Fibroblast of peridontal ligament (primary cell): ENCODE measurements at regions not wholly inside any gene's neighbourhood (a gene's known extent, or its start where the extent isn't known, plus 50 kb on each side); places are given as distances from the start of the nearest gene placed in this dataset.
"Not testable (repeated sequence)": the region's sequence is repeated elsewhere in the genome, so short reads cannot be mapped to it uniquely, and the experiment has no call there.

Experiments
- DNase-seq: peaks from one replicate; pipeline ENCODE4 v3.0.0-alpha.2; 2010; ENCODE audit errors: extremely low read depth

DNA sequence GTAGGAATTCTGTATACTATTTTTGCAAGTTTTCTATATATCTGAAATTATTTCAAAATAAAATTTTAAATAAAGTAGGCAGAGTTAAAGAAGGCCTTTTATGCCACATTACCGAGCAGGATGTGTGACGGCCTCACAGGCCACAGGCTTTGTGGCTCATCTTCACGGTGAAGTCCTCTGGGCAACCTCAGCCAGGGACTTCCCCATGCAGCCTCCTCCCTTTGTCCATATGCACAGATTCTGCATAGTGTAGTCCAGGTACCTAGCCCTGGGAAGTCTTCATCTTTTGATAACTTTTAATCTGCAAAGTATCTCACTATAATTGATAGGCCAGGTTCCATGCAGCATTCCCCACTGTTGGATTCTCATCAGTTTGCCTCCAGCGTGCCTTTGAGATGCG, 62.8 kb downstream of the ARHGAP11B start:
- not testable (repeated sequence) for DNase-seq

DNA sequence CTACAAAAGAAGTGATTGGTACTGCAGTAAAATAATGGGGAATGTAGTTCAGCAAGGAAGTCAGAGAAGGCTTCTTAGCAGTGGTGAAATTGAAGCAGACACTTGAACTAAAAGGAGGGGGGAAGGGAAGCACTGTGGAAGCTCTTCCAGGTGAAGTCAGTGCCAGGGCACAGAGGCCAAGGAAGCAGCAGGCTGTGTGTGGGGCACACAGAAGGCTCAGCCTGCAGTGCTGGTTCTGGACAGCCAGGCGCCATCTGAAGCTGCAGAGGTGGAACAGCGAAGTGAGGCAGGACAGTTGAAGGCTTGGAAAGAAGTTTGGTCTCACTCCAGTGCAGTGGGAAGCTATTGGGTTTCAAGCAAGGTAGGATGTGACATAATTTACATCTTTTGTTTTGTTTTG, 64.2 kb downstream of the ARHGAP11B start:
- not testable (repeated sequence) for DNase-seq

DNA sequence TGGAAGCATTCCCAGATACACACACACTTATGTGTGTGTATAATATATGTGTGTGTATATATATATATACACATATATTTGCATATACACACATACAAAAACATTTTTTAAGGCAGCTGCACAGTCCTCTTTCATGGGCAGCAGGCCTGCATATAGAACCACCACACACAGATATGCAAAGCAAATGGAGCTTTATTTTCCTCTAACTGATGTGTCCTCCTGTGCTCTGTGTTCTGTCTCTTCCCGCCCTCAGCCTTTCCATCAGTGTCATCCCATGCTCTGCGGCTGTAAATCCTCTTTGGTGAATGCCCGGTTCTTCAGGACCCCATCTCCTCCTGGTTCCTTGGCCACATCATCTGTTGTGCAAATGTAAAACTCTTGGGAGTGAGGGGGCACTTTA, 69.9 kb downstream of the ARHGAP11B start:
- DNase-seq = not testable (repeated sequence)

DNA sequence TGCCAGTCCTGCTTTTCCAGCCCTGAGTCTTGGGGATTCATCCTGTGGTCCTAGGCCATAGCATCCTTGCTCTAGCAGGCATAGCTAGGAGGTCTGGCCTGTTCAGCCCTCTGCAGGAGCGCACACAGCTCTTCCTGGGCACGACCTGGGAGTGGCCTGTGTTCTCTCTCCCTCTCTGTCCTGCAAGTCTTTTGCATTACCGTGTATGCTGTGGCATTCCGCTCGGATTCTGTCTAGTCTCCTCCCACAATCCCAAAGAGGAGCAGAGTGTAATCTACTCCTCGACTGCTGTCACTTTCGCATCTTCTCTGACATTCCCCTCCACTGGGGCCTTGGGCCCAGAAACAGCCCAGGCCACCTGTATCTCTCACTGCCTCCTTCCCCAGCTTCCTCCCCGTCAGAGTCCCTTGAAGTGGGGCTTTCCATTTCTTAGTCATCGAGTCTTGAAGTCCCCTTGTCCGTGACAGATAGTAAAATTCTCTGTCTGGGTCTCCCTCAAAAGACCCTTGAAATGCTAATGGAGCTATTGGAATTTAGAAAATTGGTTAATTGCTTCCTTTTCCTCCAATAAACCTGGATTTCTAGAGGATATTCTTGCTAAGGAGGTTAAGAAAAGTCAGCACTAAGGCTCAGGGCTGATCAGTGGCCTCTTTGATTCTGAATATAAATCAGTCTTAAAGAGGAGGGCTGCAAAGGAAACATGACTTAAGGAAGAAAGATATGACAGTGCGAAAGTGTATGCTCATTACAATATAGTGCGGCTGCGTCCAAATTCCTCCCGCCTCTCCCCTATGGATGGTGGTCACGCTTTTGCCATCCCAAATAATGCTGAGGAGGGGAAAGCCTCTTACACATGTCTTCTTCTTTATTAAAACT, 70.7 kb downstream of the ARHGAP11B start:
- not testable (repeated sequence) for DNase-seq

DNA sequence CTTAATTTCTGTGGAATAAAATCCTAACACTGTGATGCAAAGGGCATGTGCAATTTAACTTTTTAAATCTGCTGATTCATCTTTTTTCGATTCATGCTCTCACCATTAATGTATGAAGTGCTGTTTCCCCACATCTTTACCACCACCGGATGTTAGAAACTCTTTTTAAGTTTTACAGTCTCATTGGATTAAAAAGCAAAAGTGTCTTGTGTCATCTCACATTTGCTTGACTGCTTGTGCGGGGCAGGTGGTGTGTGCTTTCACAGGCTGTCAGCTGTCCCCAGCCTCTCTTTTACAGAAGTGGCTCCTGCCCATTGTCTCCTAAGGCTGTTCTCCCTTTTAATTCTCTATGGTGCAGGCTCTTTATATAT, 71.4 kb downstream of the ARHGAP11B start:
- DNase-seq = not testable (repeated sequence)

DNA sequence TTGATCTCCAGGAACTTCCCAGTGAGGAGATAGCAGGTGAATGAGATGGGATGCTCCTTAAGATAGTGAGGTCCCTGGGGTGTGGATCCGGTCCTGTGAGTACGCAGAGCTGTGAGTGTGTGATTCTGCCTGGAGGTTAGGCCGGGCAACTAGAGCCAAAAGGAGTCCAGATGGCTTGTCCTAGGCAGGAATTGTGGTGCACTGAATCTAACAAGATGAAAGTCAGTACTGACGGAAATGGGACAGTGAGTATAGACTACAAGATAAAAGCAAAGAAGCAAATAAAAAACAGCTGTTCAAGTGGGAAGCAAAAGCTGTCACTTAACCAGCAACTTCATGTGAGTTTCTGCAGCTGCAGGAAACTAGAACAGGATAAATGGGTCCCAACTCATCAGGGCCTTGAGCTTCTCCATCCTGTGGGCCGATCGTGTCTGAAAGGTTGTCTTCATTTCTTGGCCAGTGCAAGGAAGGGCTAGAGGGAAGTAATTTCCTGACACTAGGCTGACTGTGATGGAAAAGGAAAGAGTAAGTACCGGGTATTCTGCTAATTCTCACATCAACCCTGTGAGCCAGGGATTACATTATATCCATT, 74.2 kb downstream of the ARHGAP11B start:
- DNase-seq = not testable (repeated sequence)

DNA sequence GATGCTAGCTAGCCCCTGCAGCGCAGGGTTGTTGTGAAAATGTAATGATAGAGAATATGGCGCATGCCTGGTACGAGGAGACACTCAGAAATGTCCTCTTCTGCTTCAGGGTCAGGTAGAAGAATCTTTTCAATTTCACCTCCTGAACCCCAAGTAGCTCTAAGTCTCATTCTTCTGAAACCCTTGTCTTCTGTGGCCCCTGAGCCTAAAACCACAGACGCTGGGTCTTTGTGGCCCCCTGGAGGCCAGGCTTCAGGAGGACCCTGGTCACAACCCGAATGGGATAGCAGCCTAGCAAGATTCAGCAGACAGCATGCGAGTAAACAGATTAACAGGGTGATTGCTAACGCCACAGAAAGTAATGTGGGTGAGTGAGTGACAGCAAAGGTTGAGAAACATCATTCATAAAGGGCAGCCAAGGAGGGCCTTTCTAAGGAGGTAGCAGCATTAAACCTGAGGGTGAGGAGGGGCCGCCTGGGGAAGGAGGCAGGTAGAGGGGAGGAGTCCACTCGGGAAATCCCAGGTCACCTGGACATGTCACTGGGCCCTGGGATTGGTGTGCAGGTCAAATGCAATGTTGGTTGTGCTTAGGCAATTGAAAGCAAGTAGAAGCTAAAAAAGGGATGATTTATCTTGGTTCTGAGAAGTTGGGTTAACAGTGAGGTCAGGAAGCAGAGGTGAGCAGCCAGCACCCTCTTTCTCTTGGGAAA, 82.2 kb downstream of the ARHGAP11B start:
- DNase-seq = not testable (repeated sequence)

DNA sequence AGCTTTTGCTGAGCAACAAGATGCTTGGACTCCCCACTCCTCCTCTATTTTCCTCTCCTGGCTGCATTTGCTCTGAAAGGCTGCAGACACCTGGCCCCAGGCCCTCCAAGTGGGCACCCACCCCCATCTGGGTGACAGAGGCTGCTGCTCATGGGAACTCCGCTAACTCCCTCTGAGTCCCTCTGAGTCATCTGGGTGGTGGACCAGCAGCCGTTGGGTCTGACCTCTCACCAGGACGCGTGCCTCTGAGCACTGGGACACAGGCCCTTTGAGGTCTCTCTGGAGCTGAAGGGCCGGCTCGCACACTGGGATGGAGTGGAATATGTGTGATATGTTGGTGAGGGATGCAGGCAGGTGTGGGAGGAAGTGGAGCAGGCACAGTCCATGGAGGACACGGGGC, 82.9 kb downstream of the ARHGAP11B start:
- not testable (repeated sequence) for DNase-seq

DNA sequence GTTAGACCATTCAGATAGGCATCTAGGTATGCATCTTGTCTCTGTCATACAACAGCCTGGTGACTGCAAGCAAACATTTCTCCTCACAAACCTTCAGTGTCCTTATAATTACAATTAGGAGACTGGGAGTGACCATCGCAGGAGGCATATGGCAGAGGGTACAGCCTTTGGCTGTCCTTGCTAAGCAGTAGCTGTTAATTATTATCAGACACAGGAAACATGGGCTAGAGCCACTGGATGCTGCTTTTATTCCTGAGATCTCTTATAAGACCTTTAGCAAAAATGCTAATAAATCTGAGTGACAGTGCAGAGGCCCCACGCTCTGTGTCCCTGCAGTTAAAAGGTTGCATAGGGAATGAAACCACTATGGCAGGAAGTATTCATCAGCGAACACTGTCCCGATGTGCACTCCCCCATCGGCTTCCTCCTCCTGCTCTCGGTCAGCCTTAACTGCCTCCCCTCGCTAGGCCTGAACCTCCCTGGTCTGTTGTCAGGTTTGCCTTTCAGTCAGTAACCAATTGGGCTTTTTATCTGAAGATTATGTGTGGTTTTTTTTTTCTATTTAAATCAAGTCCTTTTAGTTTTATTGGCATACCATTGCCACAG, 92.2 kb downstream of the ARHGAP11B start:
- DNase-seq = not testable (repeated sequence)

DNA sequence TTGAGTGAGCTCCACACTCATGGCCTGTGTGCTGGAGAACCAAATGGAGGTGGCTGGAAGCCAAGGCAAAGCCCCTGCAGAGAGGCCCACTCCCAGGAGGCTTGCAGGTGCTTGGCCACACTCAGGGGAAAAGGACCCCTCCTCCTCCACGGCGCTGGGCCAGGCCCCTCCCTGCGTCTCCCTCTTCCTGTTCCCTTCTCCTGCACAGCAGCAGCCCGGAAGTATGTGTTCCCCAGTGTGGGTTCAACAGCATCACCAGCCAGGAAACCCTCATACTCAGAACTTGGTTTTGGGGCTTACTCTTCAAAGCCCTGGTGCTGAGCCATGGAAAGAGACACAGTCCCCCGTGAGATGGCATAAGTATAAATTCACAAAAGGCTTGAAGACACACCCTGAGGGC, 93.4 kb downstream of the ARHGAP11B start:
- not testable (repeated sequence) for DNase-seq

DNA sequence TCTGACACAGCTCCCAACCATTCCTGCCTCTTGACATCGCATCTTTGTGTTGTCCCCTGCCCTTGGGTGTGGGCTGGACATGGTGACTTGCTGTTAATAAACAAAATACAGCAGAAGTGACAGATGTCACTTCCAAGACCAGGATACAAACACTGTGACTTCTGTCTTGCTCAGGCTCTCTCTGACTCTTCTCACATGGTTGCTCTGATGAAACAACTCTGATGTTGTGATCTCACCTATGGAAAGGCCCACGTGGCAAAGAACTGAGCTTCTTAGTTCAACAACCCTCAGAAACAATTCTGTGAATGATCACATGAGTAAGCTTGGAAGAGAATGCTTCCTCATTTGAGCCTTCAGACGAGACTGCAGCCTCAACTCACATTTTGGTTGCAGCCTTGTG, 94.9 kb downstream of the ARHGAP11B start:
- DNase-seq = not testable (repeated sequence)

DNA sequence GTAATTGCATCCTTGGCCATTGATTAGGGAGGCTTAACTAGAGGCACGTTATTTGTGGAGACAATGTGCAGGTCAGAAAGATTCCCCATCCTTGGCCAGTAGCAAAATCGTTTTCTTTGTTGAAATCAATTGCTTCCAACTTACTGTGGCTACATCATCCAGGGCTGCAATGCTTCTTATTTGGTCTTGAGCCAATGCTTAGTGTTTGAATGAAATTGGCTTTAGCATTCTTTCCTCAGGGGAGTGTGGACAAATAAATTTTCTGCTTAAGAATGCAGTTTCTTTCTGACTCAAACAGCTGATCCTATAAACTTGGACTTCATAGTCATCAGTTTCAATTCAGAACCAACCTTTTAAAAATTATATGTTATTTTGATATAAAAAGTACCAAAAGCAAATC, 95.6 kb downstream of the ARHGAP11B start:
- DNase-seq = peak; percentile 88

DNA sequence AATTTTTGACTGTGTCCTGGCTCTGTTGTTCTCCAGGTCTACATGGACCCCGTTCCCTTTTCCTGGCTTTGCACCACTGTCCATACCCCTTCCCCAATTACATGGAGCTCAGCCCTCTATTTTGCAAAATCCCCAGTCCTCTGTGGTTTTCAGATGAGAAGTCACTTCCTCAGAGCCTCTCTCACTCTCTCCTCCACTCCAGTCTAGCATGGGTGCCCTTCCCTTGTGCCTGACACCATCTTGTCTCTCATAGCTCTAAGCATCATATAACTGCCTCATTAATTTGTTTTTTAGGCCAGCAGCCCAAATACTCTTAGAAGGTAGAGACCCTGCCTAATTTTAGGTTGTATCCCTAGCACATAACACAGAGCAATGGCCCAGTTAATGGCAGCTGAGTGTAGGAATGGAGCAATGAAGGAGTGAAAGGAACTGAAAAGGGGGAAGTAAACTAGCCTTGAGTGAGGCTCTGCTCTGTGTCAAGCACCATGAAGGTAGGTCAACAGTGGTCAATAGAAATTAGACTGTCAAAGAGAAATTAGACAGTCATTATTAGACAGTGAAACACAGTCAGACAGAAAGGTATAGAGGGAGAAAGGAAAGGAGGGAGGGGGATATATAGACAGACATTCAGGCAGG, 97.7 kb downstream of the ARHGAP11B start:
- not testable (repeated sequence) for DNase-seq

DNA sequence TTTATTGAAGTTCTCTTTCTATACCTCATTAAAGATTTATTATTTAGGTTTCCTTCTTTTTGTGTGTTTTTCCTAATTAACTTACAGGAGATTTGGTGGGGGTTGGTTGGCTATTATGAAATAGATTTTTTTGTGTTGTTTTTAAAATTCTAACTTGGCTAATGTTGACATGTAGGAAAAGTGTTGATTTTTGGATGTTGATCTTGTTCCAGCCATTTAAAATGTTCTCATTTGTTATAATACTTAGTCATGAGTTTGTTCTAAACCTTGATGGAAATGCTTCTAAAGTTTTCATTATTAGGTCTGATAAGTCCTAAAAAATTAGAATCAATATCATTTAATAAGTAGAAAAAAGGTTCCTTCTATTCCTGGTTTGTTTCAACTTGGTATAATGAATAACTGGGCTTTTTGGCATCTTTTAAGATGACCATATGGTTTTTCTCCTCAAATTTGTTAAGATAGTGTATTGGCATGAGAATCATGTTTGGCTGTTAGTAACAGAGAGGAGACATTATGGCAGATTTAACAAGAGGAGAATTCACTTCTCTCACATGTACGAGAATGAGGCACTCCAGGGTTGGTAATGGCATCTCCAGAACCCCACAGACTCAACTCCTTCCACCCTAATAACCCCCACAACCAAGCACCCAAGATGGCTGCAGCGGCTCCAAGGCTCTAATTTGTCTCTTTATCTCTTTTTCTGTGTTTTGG, 104.1 kb downstream of the ARHGAP11B start:
- not testable (repeated sequence) for DNase-seq

DNA sequence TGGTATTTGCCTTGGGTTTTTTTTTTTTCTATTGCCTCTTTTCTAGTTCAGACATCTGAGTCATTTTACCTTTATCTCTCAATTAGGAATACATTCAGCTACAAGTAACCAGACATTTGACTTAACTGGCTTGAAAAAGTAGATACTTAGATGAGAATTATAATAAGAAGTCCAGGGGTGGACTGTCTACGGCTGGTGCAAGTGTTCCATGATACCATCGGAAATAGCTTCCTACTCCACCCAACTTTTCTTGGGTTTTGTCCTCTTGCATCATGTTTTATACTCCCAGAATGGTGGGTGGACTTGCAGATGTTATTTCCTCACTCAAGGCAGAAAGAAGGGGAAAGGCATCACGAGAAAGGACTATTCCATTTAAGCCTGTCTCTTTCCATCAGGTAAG, 104.7 kb downstream of the ARHGAP11B start:
- DNase-seq = not testable (repeated sequence)

DNA sequence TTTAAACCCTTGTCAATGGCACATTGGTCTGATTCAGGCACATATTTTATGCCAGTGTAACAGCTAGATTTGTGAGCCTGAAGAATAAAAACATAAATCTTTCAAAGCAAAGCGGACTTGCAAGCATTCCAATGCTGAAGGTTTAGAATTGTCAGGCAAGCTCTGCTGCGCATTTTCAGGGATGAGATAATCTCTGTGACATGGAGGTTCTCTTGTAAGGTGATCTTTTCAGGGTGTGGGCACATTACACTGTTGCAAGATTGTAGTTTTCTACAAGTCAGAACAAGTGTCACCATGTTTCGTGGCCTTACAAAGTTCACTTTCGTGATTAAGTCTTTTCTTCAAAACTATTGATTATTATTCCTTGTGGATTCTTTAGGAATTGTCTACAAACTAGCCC, 106.2 kb downstream of the ARHGAP11B start:
- DNase-seq = not testable (repeated sequence)

DNA sequence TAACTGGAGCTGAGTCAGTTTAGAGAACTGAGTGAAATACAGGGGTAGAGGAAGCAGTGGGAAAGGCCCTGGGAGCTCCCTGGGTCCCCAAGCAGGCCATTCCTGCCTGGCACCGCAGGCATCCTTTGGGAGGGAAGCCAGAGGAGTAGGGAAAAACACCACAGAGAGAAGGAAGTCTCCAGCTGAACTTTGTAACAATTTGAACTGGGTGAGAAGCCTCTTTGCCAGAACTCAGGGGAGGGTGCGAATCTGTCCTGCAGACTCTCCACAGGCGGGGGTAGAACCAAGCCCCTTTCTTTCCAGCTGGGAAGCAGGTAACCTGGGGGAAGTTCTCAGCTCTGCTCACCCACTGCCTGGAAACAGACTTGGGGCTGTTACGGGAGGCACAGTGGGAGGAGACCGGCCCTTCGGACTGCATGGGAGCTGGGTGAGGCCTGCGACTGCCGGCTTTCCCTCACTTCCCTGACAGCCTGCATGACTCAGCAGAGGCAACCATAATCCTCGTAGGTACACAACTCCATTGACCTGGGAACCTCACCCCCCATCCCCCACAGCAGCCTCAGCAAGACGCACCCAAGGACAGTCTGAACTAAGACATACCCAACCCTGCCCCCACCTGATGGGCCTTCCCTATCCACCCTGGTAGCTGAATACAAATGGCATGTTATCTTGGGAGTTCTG, 110.1 kb downstream of the ARHGAP11B start:
- not testable (repeated sequence) for DNase-seq

DNA sequence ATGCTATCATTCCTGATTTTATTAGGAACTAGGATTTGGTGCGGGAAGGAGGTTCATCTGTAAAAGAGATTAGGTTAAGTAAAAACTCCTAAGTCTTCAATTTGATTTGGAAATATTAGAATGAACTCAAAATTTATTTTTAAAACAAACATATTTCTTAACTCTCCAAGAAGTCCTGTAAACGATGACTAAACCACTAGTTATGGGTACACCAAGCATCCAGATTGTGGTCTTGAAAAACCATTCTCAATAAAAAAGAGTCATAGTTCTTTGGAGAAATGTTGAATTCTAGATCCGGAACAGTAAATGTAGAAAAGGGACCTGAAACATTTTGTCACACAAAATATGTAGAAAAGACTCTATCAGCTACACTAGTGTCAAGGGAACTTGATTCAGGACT, 116.9 kb downstream of the ARHGAP11B start:
- DNase-seq = peak; percentile 64

DNA sequence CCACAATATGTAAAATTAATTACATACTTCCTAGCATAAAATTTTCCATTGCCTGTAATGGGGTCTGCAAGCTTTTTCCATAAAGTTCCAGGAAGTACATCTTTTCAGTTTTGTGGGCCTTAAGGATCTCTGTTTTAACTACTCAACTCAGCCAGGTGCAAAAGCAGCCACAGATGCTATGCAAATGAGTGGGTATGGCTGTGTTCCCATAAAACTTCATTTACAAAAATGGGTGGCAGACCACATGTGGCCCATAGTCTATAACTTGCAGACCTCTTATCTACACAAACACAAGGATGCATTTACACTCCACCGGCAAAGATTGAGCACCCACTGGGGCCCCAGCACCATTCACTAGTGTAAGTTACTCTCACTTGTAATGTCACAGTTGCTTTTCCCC, 123.1 kb downstream of the ARHGAP11B start:
- DNase-seq = not testable (repeated sequence)

DNA sequence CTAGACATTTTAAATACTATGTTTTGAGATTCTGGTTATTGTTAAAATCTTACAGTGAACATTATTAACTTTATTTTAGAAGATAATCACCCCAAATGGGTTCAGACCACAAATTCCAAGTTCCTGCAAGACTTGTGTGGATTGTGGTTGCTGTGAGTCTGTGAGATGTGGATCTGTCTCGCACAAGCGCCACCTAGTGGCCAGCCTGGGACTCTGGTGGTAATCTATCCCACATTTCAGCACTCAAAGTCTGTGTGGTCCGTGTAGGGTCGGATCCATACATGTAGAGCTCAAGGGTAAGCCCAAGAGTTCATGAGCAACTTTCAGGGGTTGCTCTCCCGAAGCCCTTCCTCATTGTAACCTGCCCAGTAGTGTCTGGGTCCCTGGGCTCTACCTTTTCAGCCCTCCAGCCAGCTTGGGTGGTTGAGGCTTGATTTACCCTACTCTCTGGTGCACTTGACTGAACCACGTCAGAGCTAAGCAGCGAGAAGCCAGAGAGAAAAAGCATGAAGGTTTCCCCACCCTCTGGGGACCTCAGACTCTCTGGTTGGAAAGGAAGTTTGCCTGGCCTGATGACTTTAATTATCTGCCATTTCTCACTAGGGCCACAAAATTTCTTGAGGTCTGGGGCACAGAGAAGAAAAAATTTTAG, 129.2 kb downstream of the ARHGAP11B start:
- DNase-seq = not testable (repeated sequence)
